HEK293 (cell line): ENCODE measurements at regions not wholly inside any gene's neighbourhood (a gene's known extent, or its start where the extent isn't known, plus 50 kb on each side); places are given as distances from the start of the nearest gene placed in this dataset.

Experiments
- CTCF ChIA-PET: fragments of 350-600 bp; formaldehyde crosslinking; extraction: SDS; loops from one replicate; lab custom pipeline; 2021; ENCODE audit warnings: antibody characterized with exemption; lab: Yijun Ruan, JAX
- POLR2A ChIA-PET: fragments of 300-600 bp; formaldehyde crosslinking; extraction: SDS; loops from one replicate; lab custom pipeline; 2020; ENCODE audit warnings: antibody characterized with exemption, inconsistent platforms; lab: Yijun Ruan, JAX
- H3K27ac ChIP-seq: fragments of 200-500 bp; sonication (Bioruptor generic); 2 replicates; pipeline ENCODE4 v1.5.1; 2014; ENCODE audit warnings: low read depth, low read length, control low read depth, inconsistent platforms; ENCODE audit errors: extremely low read depth
- H3K36me3 ChIP-seq, 2 experiments: fragments of 200-500 bp in 1 of 2; sonication (Bioruptor generic) in 1 of 2; 1 replicate in 1 of 2; 2 replicates in 1 of 2; pipeline ENCODE4 v1.5.1; 2014 to 2017; ENCODE audit warnings: inconsistent platforms in 2 of 2, low read length in 2 of 2; ENCODE audit not compliant: control insufficient read depth in 2 of 2, insufficient read depth in 1 of 2
- H3K4me1 ChIP-seq: fragments of 200-500 bp; sonication (Bioruptor generic); 2 replicates; pipeline ENCODE4 v1.5.1; 2014; ENCODE audit warnings: mild to moderate bottlenecking, low read length, inconsistent platforms; ENCODE audit not compliant: control insufficient read depth, insufficient read depth
- H3K4me3 ChIP-seq: 2 replicates; pipeline ENCODE4 v1.5.1; 2011; ENCODE audit warnings: low read depth, mild to moderate bottlenecking, control low read depth, low read length, moderate library complexity
- H3K9me3 ChIP-seq: fragments of 200-500 bp; sonication (Bioruptor generic); 2 replicates; pipeline ENCODE4 v1.5.1; 2014; ENCODE audit warnings: low read depth, low read length, inconsistent platforms; ENCODE audit not compliant: control insufficient read depth, insufficient read depth
- MZF1 ChIP-seq: fragments of 450-650 bp; formaldehyde crosslinking; IDR thresholded peaks from 2 replicates; pipeline ENCODE4 v1.5.1; 2017; ENCODE audit warnings: missing biosample characterization, missing genetic modification characterization, borderline replicate concordance
- SCRT1 ChIP-seq: fragments of 450-650 bp; formaldehyde crosslinking; IDR thresholded peaks from 2 replicates; pipeline ENCODE4 v1.5.1; 2016; ENCODE audit warnings: missing biosample characterization, missing genetic modification characterization, borderline replicate concordance
- SETDB1 ChIP-seq: IDR thresholded peaks from one replicate; pipeline ENCODE4 v1.6.1; 2017; ENCODE audit warnings: mild to moderate bottlenecking, low read length, moderate library complexity, mixed read lengths; ENCODE audit not compliant: insufficient read length
- ZFHX2 ChIP-seq: fragments of 450-650 bp; formaldehyde crosslinking; conservative IDR thresholded peaks from 2 replicates; pipeline ENCODE4 v1.5.1; 2016; ENCODE audit warnings: missing biosample characterization, missing genetic modification characterization
- ZIC2 ChIP-seq: fragments of 450-650 bp; formaldehyde crosslinking; IDR thresholded peaks from 2 replicates; pipeline ENCODE4 v1.5.1; 2016; ENCODE audit warnings: missing biosample characterization, missing genetic modification characterization
- ZNF138 ChIP-seq: fragments of 450-650 bp; formaldehyde crosslinking; IDR thresholded peaks from 2 replicates; pipeline ENCODE4 v1.5.1; 2016; ENCODE audit warnings: missing biosample characterization, missing genetic modification characterization, borderline replicate concordance
- ZNF214 ChIP-seq: fragments of 450-650 bp; formaldehyde crosslinking; IDR thresholded peaks from 2 replicates; pipeline ENCODE4 v1.5.1; 2017; ENCODE audit warnings: missing biosample characterization, mild to moderate bottlenecking, missing genetic modification characterization, borderline replicate concordance
- ZNF416 ChIP-seq: fragments of 450-650 bp; formaldehyde crosslinking; IDR thresholded peaks from 2 replicates; pipeline ENCODE4 v1.5.1; 2016; ENCODE audit warnings: missing biosample characterization, missing genetic modification characterization
- ZNF623 ChIP-seq: fragments of 450-650 bp; formaldehyde crosslinking; IDR thresholded peaks from 2 replicates; pipeline ENCODE4 v1.5.1; 2016; ENCODE audit warnings: missing biosample characterization, missing genetic modification characterization
- ZNF626 ChIP-seq: fragments of 450-650 bp; sonication (Bioruptor Pico); formaldehyde crosslinking; IDR thresholded peaks from 2 replicates; pipeline ENCODE4 v1.5.1; 2018; ENCODE audit warnings: missing biosample characterization, missing genetic modification characterization, inconsistent platforms
- ZNF677 ChIP-seq: fragments of 450-650 bp; IDR thresholded peaks from 2 replicates; pipeline ENCODE4 v1.5.0; 2018; ENCODE audit warnings: missing biosample characterization, mild to moderate bottlenecking, missing genetic modification characterization, moderate library complexity
- ZNF776 ChIP-seq: fragments of 450-650 bp; formaldehyde crosslinking; IDR thresholded peaks from 2 replicates; pipeline ENCODE4 v1.5.0; 2017; ENCODE audit warnings: missing biosample characterization, missing genetic modification characterization, borderline replicate concordance
- TF ChIP-seq, protein P1 (sequence below): fragments of 450-650 bp; formaldehyde crosslinking; IDR thresholded peaks from 2 replicates; pipeline ENCODE4 v1.5.1; 2017; ENCODE audit warnings: missing biosample characterization, mild to moderate bottlenecking, missing genetic modification characterization, moderate library complexity
- TF ChIP-seq, protein P2 (sequence below): fragments of 450-650 bp; formaldehyde crosslinking; IDR thresholded peaks from 2 replicates; pipeline ENCODE4 v1.5.1; 2016; ENCODE audit warnings: missing biosample characterization, missing genetic modification characterization
- TF ChIP-seq, protein P3 (sequence below): fragments of 450-650 bp; formaldehyde crosslinking; IDR thresholded peaks from 2 replicates; pipeline ENCODE4 v1.5.1; 2016; ENCODE audit warnings: missing biosample characterization, missing genetic modification characterization
- TF ChIP-seq, protein P4 (sequence below): fragments of 450-650 bp; formaldehyde crosslinking; IDR thresholded peaks from 2 replicates; pipeline ENCODE4 v1.5.1; 2017; ENCODE audit warnings: missing biosample characterization, missing genetic modification characterization
- TF ChIP-seq, protein P5 (sequence below): fragments of 450-650 bp; formaldehyde crosslinking; IDR thresholded peaks from 2 replicates; pipeline ENCODE4 v1.5.1; 2016; ENCODE audit warnings: missing biosample characterization, missing genetic modification characterization

DNA sequence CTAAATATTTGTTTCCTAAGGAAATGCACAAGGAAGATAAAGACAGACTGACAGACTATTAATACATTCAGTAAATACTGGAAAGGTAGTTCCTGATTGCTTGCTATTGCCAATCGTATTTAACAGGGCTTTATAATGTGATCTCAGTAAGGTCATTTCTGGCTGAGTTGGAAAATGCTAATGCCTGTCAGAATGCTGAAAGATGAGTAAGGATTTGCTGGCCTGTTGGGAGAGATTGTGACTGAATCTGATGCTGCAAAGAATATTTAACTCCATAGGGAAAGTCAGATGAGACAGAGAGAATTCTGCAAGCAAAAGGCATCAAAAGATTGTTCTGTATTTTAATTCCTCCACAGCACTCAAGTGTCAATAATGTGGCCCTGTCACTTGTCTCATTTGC lies 169.0 kb downstream of the BEND2 start (continued):
- TF ChIP-seq, protein P1, sequence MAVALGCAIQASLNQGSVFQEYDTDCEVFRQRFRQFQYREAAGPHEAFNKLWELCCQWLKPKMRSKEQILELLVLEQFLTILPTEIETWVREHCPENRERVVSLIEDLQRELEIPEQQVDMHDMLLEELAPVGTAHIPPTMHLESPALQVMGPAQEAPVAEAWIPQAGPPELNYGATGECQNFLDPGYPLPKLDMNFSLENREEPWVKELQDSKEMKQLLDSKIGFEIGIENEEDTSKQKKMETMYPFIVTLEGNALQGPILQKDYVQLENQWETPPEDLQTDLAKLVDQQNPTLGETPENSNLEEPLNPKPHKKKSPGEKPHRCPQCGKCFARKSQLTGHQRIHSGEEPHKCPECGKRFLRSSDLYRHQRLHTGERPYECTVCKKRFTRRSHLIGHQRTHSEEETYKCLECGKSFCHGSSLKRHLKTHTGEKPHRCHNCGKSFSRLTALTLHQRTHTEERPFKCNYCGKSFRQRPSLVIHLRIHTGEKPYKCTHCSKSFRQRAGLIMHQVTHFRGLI = no peak
- TF ChIP-seq, protein P2, sequence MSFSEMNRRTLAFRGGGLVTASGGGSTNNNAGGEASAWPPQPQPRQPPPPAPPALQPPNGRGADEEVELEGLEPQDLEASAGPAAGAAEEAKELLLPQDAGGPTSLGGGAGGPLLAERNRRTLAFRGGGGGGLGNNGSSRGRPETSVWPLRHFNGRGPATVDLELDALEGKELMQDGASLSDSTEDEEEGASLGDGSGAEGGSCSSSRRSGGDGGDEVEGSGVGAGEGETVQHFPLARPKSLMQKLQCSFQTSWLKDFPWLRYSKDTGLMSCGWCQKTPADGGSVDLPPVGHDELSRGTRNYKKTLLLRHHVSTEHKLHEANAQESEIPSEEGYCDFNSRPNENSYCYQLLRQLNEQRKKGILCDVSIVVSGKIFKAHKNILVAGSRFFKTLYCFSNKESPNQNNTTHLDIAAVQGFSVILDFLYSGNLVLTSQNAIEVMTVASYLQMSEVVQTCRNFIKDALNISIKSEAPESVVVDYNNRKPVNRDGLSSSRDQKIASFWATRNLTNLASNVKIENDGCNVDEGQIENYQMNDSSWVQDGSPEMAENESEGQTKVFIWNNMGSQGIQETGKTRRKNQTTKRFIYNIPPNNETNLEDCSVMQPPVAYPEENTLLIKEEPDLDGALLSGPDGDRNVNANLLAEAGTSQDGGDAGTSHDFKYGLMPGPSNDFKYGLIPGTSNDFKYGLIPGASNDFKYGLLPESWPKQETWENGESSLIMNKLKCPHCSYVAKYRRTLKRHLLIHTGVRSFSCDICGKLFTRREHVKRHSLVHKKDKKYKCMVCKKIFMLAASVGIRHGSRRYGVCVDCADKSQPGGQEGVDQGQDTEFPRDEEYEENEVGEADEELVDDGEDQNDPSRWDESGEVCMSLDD (tag by site-specific recombination) = no peak
- TF ChIP-seq ZNF623 (tag by site-specific recombination) = no peak
- no peak for TF ChIP-seq ZIC2 (tag by site-specific recombination)
- TF ChIP-seq, protein P3, sequence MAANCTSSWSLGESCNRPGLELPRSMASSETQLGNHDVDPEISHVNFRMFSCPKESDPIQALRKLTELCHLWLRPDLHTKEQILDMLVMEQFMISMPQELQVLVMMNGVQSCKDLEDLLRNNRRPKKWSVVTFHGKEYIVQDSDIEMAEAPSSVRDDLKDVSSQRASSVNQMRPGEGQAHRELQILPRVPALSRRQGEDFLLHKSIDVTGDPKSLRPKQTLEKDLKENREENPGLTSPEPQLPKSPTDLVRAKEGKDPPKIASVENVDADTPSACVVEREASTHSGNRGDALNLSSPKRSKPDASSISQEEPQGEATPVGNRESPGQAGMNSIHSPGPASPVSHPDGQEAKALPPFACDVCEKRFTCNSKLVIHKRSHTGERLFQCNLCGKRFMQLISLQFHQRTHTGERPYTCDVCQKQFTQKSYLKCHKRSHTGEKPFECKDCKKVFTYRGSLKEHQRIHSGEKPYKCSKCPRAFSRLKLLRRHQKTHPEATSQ = no peak
- TF ChIP-seq ZNF138 (tag by site-specific recombination) = no peak
- TF ChIP-seq, protein P4, sequence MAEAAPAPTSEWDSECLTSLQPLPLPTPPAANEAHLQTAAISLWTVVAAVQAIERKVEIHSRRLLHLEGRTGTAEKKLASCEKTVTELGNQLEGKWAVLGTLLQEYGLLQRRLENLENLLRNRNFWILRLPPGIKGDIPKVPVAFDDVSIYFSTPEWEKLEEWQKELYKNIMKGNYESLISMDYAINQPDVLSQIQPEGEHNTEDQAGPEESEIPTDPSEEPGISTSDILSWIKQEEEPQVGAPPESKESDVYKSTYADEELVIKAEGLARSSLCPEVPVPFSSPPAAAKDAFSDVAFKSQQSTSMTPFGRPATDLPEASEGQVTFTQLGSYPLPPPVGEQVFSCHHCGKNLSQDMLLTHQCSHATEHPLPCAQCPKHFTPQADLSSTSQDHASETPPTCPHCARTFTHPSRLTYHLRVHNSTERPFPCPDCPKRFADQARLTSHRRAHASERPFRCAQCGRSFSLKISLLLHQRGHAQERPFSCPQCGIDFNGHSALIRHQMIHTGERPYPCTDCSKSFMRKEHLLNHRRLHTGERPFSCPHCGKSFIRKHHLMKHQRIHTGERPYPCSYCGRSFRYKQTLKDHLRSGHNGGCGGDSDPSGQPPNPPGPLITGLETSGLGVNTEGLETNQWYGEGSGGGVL (tag by site-specific recombination) = no peak
- TF ChIP-seq SCRT1 = no peak
- TF ChIP-seq ZNF214 (tag by site-specific recombination) = no peak
- TF ChIP-seq, protein P5, sequence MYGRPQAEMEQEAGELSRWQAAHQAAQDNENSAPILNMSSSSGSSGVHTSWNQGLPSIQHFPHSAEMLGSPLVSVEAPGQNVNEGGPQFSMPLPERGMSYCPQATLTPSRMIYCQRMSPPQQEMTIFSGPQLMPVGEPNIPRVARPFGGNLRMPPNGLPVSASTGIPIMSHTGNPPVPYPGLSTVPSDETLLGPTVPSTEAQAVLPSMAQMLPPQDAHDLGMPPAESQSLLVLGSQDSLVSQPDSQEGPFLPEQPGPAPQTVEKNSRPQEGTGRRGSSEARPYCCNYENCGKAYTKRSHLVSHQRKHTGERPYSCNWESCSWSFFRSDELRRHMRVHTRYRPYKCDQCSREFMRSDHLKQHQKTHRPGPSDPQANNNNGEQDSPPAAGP (tag by site-specific recombination) = no peak

DNA sequence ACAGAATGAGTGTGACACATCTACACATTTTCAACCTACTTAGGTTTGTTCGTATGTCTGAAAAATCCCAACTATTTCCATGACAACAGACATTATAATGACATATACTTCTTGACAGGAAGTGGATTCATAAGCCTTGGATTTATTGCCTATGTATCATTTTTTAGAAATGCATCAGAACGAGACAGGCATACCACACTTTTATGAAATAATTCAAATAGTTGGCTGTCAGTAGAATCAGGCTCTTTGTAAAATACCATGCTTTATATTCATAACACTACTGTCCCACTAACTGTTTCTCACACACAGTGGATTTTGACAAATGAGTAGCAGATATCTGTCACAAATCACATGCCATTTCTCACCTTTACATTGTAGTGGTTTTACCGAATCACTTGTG lies 173.2 kb downstream of the BEND2 start:
- no peaks in the 10 kb centered on the region for H3K9me3 ChIP-seq
- H3K36me3 ChIP-seq = peaks cover 0 to 3% of the 10 kb centered on the region in 2 experiments; a peak in 1 of 3 replicates
- no peak overlapping the region for H3K27ac ChIP-seq
- ChIA-PET POLR2A (no interaction called here), CTCF (no interaction called here)
- H3K4me1 ChIP-seq = no peaks in the 10 kb centered on the region
- no peak overlapping the region for H3K4me3 ChIP-seq
- TF ChIP-seq ZNF677 (tag by site-specific recombination) = no peak
- no peak for TF ChIP-seq ZNF776 (tag by site-specific recombination)
- TF ChIP-seq MZF1 = no peak
- TF ChIP-seq ZNF138 (tag by site-specific recombination) = no peak
- no peak for TF ChIP-seq ZNF626
- TF ChIP-seq SETDB1 = no peak
- no peak for TF ChIP-seq ZNF416
- no peak for TF ChIP-seq ZFHX2 (tag by site-specific recombination)
